Activated T-cell treated with anti-CD3 and anti-CD28 coated beads, Interleukin-2, amount 50 U/mL, for 72 hours (primary cell): ENCODE measurements at regions not wholly inside any gene's neighbourhood (a gene's known extent, or its start where the extent isn't known, plus 50 kb on each side); places are given as distances from the start of the nearest gene placed in this dataset.
"Not testable (repeated sequence)": the region's sequence is repeated elsewhere in the genome, so short reads cannot be mapped to it uniquely, and the experiment has no call there.

ENCODE experiments used
- ATAC-seq, 2 donors: fragments of 150-1000 bp; cut with Tn5 transposase; replicated peaks in 1 of 2; 2 replicates each; pipeline ENCODE4 v1.10.0; 2021; ENCODE audit warnings: moderate library complexity in 2 of 2, mild to moderate bottlenecking in 1 of 2
- DNase-seq, 2 donors: peaks; one replicate each; pipeline ENCODE4 v3.0.0; 2021 to 2022; ENCODE audit warnings: mixed read lengths in 1 of 2
- H3K27ac Mint-ChIP-seq: one replicate; pipeline ENCODE4 v1.8.0; 2022; ENCODE audit warnings: mild to moderate bottlenecking, moderate library complexity, mixed read lengths
- H3K27me3 Mint-ChIP-seq: one replicate; pipeline ENCODE4 v1.8.0; 2022; ENCODE audit warnings: low read depth, mixed read lengths
- H3K36me3 Mint-ChIP-seq, 2 donors: one replicate each; pipeline ENCODE4 v1.8.0; 2022; ENCODE audit warnings: mixed read lengths in 2 of 2, mild to moderate bottlenecking in 1 of 2; ENCODE audit not compliant: insufficient read depth in 2 of 2
- H3K4me1 Mint-ChIP-seq: one replicate; pipeline ENCODE4 v1.8.0; 2022; ENCODE audit warnings: low read depth, mixed read lengths
- H3K4me3 Mint-ChIP-seq, 2 donors: one replicate each; pipeline ENCODE4 v1.8.0; 2022; ENCODE audit warnings: mild to moderate bottlenecking in 2 of 2, mixed read lengths in 2 of 2, moderate library complexity in 2 of 2
- H3K9me3 Mint-ChIP-seq, 2 donors: one replicate each; pipeline ENCODE4 v1.8.0; 2022; ENCODE audit warnings: mixed read lengths in 2 of 2

DNA sequence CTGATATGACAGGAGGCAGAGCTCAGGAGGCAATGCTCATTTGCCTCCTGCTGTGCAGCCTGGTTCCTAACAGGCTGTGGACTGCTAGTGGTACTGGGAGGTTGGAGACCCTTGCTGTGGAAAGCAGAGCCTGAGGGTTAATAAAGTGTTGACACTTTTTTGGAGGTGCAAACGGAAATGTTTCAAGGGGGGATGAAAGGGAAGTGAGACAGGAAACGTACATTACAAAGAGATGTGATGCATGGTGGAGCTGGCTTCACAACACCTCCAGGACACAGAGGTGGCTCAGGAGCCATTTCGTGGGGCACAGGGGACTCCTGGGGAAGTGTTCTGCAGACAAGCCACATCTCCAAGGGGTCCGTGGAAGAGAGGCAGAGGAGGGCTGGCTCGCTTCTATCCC, 137.6 kb upstream of the SVIL start:
- Mint-ChIP-seq H3K27ac (peak overlapping the region; percentile 66), H3K27me3 (peaks cover 15% of the 10 kb centered on the region), H3K4me3 (no peak overlapping the region), H3K4me1 (peaks cover 9% of the 10 kb centered on the region), H3K36me3 (no peaks in the 10 kb centered on the region), H3K9me3 (peaks cover 0 to 5% of the 10 kb centered on the region in 2 donors)
- ATAC-seq (no peak), DNase-seq (no peak)

DNA sequence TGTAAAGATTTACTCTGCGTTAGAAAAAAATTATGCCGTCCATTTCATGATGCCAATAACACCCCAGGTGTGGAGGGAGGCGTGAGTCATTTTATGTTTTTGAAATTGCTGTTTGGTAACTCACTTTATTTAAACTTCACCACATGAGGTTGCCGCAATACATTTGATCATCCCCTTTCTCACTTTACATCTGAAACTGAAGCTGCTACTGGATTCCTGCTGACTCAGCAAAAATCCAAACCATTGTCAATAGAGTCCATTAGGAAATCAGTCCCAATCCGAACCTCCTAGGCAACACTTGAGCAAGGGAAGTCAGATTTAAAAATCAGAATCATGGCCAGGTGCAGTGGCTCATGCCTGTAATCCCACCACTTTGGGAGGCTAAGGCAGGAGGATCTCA, 136.6 kb upstream of the SVIL start:
- DNase-seq, result no peak
- H3K36me3 Mint-ChIP-seq, result no peaks in the 10 kb centered on the region

GRCh38 chr10:29769277-29769676, 134.5 kb upstream of the SVIL start:
- not testable (repeated sequence) for H3K27me3 Mint-ChIP-seq

More for the DNA sequence above, 136.6 kb upstream of the SVIL start:
- no peak for ATAC-seq
- Mint-ChIP-seq H3K4me3 (no peak overlapping the region), H3K27me3 (peaks cover 15% of the 10 kb centered on the region), H3K9me3 (peaks cover 0 to 5% of the 10 kb centered on the region in 2 donors), H3K4me1 (peaks cover 9% of the 10 kb centered on the region), H3K27ac (no peak overlapping the region)

GRCh38 chr10:29767968-29768367, 133.2 kb upstream of the SVIL start:
- ATAC-seq (no peak), DNase-seq (no peak)
- peaks cover 8% of the 10 kb centered on the region for H3K27me3 Mint-ChIP-seq
- no peaks in the 10 kb centered on the region for H3K36me3 Mint-ChIP-seq
- no peak overlapping the region for H3K27ac Mint-ChIP-seq
- H3K4me3 Mint-ChIP-seq, result no peak overlapping the region
- H3K9me3 Mint-ChIP-seq, result peaks cover 0 to 2% of the 10 kb centered on the region in 2 donors
- H3K4me1 Mint-ChIP-seq, result peaks cover 9% of the 10 kb centered on the region

More at GRCh38 chr10:29769277-29769676, 134.5 kb upstream of the SVIL start:
- H3K4me3 Mint-ChIP-seq, H3K27ac Mint-ChIP-seq, DNase-seq, H3K36me3 Mint-ChIP-seq, H3K9me3 Mint-ChIP-seq, ATAC-seq, H3K4me1 Mint-ChIP-seq: not testable (repeated sequence)

- ATAC-seq (no peak), DNase-seq (no peak)
- Mint-ChIP-seq H3K36me3 (no peaks in the 10 kb centered on the region), H3K4me1 (no peaks in the 10 kb centered on the region), H3K4me3 (no peak overlapping the region), H3K27ac (no peak overlapping the region), H3K27me3 (no peaks in the 10 kb centered on the region), H3K9me3 (no peaks in the 10 kb centered on the region)
Observed at GRCh38 chr10:29766753-29767152, 132.0 kb upstream of the SVIL start.

DNA sequence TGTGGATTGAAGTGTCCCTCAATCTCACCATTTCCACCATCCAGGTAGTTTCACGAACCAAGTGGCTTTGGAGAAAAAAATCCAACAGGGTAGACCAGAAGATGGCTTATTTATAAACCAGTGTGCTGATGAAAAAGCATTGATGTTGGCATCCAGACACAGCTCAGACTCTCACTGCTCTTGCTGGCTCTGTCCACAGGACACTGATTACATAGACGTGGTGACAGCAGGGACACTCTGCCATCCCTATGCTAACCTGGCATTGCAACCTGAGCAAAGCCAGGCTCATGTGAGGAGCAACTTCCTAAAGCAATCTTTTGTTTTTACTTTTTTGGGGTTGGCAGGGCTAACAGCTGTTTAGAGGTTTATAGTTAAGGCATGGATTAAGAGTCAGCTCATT, 130.6 kb upstream of the SVIL start:
- no peak overlapping the region for H3K4me3 Mint-ChIP-seq
- ATAC-seq (no peak), DNase-seq (no peak)
- H3K4me1 Mint-ChIP-seq, result no peaks in the 10 kb centered on the region
- H3K9me3 Mint-ChIP-seq, result no peaks in the 10 kb centered on the region
- H3K27ac Mint-ChIP-seq, result no peak overlapping the region
- H3K36me3 Mint-ChIP-seq, result no peaks in the 10 kb centered on the region
- H3K27me3 Mint-ChIP-seq, result no peaks in the 10 kb centered on the region

DNA sequence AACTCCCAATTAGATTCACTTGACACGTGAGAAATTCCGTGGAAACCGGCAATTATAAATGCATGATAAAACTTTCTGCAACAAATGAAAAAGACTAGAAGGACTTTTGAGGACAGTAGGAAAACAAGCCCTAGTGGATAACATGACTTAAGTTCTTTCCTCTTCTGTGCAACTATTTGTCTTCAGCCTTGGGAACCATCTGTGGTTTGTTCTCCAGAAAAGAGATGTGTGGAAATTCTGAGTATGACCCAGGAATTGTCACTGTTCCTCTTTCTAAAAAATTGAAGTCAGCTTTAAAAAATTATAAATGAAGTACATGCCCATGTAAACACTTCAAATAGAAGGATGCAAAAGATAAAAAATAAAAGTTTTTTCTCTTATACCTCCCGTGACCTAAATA, 128.6 kb upstream of the SVIL start:
- Mint-ChIP-seq H3K4me3 (no peak overlapping the region), H3K27ac (no peak overlapping the region)

DNA sequence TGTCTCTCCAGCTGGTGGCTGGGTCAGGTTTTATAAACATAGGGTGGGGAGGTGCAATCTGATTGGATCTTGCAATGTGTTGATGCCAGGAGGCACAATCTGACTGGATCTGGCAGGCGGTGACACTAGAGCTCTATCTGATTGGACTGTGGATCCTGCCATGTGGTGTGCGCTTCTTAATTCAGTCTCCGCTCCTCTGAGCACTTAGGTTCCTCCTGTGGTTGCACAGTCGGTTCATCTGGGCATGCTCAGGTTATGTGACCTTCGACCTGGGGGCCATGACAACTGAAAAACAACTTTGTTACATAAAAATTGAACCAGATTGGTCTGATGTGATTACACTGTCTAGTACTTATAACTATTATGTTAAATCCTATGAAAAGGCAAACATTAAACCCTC, 127.1 kb upstream of the SVIL start:
- DNase-seq, result no peak
- no peaks in the 10 kb centered on the region for H3K36me3 Mint-ChIP-seq
- ATAC-seq, result no peak
- no peak overlapping the region for H3K4me3 Mint-ChIP-seq
- no peaks in the 10 kb centered on the region for H3K27me3 Mint-ChIP-seq
- no peaks in the 10 kb centered on the region for H3K9me3 Mint-ChIP-seq
- no peak overlapping the region for H3K27ac Mint-ChIP-seq
- peaks cover 9% of the 10 kb centered on the region for H3K4me1 Mint-ChIP-seq

More for the DNA sequence above, 128.6 kb upstream of the SVIL start:
- Mint-ChIP-seq H3K36me3 (no peaks in the 10 kb centered on the region), H3K9me3 (no peaks in the 10 kb centered on the region), H3K27me3 (no peaks in the 10 kb centered on the region), H3K4me1 (no peaks in the 10 kb centered on the region)
- ATAC-seq (no peak), DNase-seq (no peak)

DNA sequence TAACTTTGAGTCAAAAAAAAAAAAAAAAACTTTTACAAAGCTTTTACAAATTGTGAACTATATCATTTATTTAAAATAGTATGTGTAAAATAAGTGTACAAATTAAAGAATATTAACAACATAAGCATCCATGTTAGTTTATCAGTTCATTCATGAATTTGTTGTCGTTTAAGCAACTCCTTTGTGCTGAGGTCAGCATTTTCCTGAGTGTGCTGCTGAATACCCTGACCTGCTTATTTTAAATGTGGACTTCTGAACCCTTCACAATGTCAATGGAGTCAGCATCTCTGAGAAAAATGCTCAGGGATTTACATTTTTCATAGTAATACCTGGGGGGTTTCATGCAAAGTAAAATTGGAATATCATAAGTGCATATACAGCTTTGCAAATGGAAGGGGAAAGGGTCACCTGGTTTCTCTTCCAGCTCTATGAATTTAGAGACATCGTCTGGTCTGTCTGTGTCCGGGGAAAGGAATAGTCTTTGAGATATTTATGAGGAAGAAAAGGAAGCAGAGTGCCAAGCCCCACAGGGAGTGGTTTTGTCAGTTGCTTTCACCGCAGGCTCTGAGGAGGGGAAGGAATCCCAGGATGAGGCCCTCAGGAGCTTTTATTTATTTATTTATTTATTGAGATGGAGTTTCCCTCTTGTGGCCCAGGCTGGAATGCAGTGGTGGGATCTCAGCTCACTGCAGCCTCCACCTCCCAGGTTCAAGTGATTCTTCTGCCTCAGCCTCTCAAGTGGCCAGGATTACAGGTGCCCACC, 125.5 kb upstream of the SVIL start:
- no peaks in the 10 kb centered on the region for H3K27me3 Mint-ChIP-seq
- ATAC-seq, result no peak

DNA sequence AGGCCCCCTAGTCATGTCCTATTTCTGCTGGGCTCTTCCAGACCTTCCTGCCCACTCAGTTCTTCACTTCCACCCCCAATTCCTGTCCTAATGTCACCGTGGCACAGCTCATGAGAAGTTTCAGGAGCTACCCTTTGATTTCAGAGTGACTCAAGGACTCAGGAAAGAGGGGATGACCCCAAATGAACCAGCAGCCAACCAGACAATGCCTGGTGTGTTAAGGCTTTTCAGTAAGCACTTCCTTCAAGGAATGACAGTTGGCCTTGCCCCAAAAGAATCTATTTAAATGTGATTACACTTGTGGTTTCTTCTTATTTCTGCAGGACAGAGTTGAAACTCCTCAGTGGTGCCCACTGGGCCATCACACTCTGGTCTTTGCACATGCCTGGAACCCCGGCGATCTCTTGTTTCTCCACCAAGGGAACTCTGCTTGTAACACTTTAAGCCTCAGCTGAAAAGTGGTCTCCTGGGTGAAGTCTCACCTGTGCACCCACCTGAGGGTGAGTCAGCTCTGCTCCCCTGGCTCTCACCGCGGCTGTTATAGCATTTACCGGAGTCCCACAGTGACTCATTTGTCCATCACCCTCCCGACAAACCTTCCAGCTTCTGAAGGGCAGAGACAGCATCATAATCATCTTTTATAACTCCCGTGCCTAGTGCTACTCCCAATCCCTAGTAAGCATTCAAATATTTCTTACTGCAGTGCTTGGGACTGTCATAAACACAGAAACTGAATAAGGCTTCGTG, 123.0 kb upstream of the SVIL start:
- DNase-seq (no peak), ATAC-seq (no peak)
- Mint-ChIP-seq H3K9me3 (no peaks in the 10 kb centered on the region), H3K4me3 (no peak overlapping the region), H3K27me3 (peaks cover 7% of the 10 kb centered on the region), H3K4me1 (peaks cover 9% of the 10 kb centered on the region), H3K36me3 (no peaks in the 10 kb centered on the region), H3K27ac (no peak overlapping the region)

More for the DNA sequence above, 125.5 kb upstream of the SVIL start:
- DNase-seq, result no peak
- H3K27ac Mint-ChIP-seq, result no peak overlapping the region
- H3K36me3 Mint-ChIP-seq, result no peaks in the 10 kb centered on the region
- H3K4me1 Mint-ChIP-seq, result peaks cover 9% of the 10 kb centered on the region
- H3K4me3 Mint-ChIP-seq, result no peak overlapping the region
- H3K9me3 Mint-ChIP-seq, result no peaks in the 10 kb centered on the region

DNA sequence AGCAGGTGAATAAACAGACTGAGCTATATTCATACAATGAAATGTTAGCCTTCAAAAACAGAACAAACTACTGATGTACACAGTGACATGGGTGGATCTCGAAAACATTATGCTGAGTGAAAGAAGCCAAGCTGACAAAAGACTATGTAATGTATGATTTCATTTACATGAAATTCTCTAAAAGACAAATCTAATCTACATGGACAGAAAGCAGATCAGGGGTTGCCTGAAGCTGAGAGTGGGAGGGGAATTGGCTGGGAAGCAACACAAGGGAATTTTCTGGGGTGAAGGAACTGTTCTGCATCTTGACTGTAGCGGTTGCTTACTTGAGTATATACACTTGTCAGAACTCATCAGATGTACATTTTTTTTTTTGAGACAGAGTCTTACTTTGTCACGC, 121.7 kb upstream of the SVIL start:
- H3K36me3 Mint-ChIP-seq, result no peaks in the 10 kb centered on the region
- DNase-seq, result no peak
- H3K27ac Mint-ChIP-seq, result no peak overlapping the region
- ATAC-seq, result no peak
- H3K27me3 Mint-ChIP-seq, result peaks cover 7% of the 10 kb centered on the region
- peaks cover 9% of the 10 kb centered on the region for H3K4me1 Mint-ChIP-seq
- H3K9me3 Mint-ChIP-seq, result no peaks in the 10 kb centered on the region
- no peak overlapping the region for H3K4me3 Mint-ChIP-seq

DNA sequence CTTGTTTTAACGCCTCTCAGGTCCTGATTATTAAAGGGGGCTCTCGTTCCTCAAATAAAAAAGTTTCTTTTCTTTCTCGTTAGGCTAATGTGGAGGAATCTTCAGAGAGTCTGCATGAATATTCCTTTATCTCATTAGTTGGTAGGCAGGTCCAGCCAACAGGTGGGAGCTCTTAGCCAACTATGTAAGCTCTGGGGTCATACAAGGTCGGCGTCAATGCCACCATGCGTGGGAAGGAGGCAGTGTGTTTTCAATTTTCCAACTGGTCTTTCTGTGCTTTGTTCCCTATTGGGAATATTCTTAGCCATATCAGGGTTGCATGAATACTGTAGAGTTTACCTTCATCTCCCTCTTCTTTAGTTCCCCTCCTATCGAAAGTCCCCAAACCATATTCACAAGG, 118.5 kb upstream of the SVIL start:
- no peak overlapping the region for H3K27ac Mint-ChIP-seq
- peaks cover 9% of the 10 kb centered on the region for H3K4me1 Mint-ChIP-seq
- ATAC-seq (no peak), DNase-seq (no peak)
- H3K27me3 Mint-ChIP-seq, result peaks cover 7% of the 10 kb centered on the region
- H3K4me3 Mint-ChIP-seq, result no peak overlapping the region
- H3K36me3 Mint-ChIP-seq, result no peaks in the 10 kb centered on the region
- H3K9me3 Mint-ChIP-seq, result no peaks in the 10 kb centered on the region

- DNase-seq, result no peak
- Mint-ChIP-seq H3K27me3 (peaks cover 7% of the 10 kb centered on the region), H3K4me1 (no peaks in the 10 kb centered on the region), H3K27ac (no peak overlapping the region), H3K4me3 (no peak overlapping the region), H3K9me3 (no peaks in the 10 kb centered on the region), H3K36me3 (no peaks in the 10 kb centered on the region)
- no peak for ATAC-seq
Observed at GRCh38 chr10:29751684-29752083, 116.9 kb upstream of the SVIL start.
